Ovary (tissue), 7 donors: ENCODE measurements at regions not wholly inside any gene's neighbourhood (a gene's known extent, or its start where the extent isn't known, plus 50 kb on each side); places are given as distances from the start of the nearest gene placed in this dataset.
"Not testable (repeated sequence)": the region's sequence is repeated elsewhere in the genome, so short reads cannot be mapped to it uniquely, and the experiment has no call there.

Experiments
- DNase-seq, 5 donors: peaks; one replicate each; pipeline ENCODE4 v3.0.0-alpha.2; 2019 to 2020
- H3K27ac ChIP-seq, 2 donors: fragments of 200-600 bp; one replicate each; pipeline versions ENCODE4 v1.5.1 to v1.8.0; 2019 to 2022
- H3K27me3 ChIP-seq: fragments of 200-600 bp; one replicate; pipeline ENCODE4 v1.8.0; 2022
- H3K36me3 ChIP-seq: fragments of 200-600 bp; sonication (generic); one replicate; pipeline ENCODE4 v1.5.1; 2019
- H3K4me1 ChIP-seq: one replicate; pipeline ENCODE4 v1.8.1; 2013; ENCODE audit warnings: mild to moderate bottlenecking, moderate library complexity; ENCODE audit not compliant: insufficient read depth
- H3K4me3 ChIP-seq: fragments of 200-600 bp; sonication (generic); one replicate; pipeline ENCODE4 v1.5.1; 2017
- H3K9me3 ChIP-seq, 2 donors: fragments of 200-600 bp in 1 of 2; sonication (generic) in 1 of 2; one replicate each; pipeline versions ENCODE4 v1.5.1 to v1.8.1; 2013 to 2019; ENCODE audit warnings: mild to moderate bottlenecking in 1 of 2, moderate library complexity in 1 of 2
- CTCF ChIP-seq, 3 donors: fragments of 450-650 bp in 2 of 3; fragments of 200-600 bp in 1 of 3; IDR thresholded peaks; one replicate each; pipeline versions ENCODE4 v1.5.1 to v1.8.0; 2016 to 2022; ENCODE audit warnings: antibody characterized with exemption in 3 of 3, mild to moderate bottlenecking in 1 of 3
- EP300 ChIP-seq: sonication (generic); formaldehyde crosslinking; IDR thresholded peaks from one replicate; pipeline ENCODE4 v1.6.1; 2017; ENCODE audit warnings: antibody characterized with exemption
- POLR2A ChIP-seq: fragments of 450-650 bp; IDR thresholded peaks from one replicate; pipeline ENCODE4 v1.6.1; 2017; ENCODE audit warnings: antibody characterized with exemption, mild to moderate bottlenecking, moderate library complexity
- WGBS, 3 donors: extraction: QIAGEN DNeasy Blood & Tissue Kit in 1 of 3; methylation state at CpG; one replicate each; pipeline versions ENCODE4 v1.1.5 to v1.1.7; 2013 to 2017; 5-methylcytosine and 5-hydroxymethylcytosine counted together
- intact Hi-C, 4 donors: fragments of 100-400 bp; cut with DNase I; formaldehyde crosslinking; loops; one replicate each; pipeline versions ENCODE4 v1.11.0 to v1.15.1; 2022 to 2023
- donor health status: DM: no; HTN: no; CAD: no; lungs with moderate emphysema.
- donor health status: DM: no; HTN: no; CAD: no.
- donor health status: Bipolar disorder and iron deficiency.
- donor health status: DM: no; HTN: no; CAD: no.
- donor health status: DM: yes; HTN: yes; CAD: no.

DNA sequence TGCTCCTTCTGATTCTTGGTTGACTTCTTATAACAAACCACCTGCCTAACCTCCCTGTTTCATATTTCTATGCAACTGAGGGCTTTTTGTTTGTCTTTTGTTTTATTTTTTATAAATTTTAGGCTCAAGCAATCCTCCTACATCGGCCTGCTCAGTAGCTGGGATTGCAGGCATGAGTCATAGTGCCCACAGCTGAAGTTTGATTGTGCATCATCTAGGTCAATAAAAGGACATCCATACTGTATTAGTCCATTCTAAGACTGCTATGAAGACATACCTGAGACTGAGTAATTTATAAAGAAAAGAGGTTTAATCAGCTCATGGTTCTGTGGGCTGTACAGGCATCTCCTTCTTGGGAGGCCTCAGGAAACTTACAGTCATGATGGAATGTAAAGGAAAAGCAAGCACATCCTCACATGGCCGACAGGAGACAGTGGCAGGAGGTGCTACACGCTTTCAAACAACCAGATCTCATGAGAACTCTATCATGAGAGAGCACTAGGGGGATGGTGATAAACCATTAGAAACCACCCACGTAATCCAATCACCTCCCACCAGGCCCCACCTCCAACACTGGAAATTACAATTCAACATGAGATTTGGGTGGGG lies 285.0 kb downstream of the SIPA1L2 start:
- Histone ChIP-seq H3K27me3 (no peaks in the 10 kb centered on the region), H3K27ac (no peak overlapping the region), H3K36me3 (no peaks in the 10 kb centered on the region), H3K4me1 (no peaks in the 10 kb centered on the region), H3K4me3 (no peak overlapping the region), H3K9me3 (no peaks in the 10 kb centered on the region)
- intact Hi-C loops: no loop called here
- TF ChIP-seq POLR2A: no peak
- DNase-seq: no peak
- 75 to 90% (median 77%) methylated on average over 4 of the region's 4 CpGs for WGBS, 3 donors

- H3K4me3 ChIP-seq, intact Hi-C loops, DNase-seq, H3K4me1 ChIP-seq, H3K36me3 ChIP-seq, H3K9me3 ChIP-seq, H3K27ac ChIP-seq, H3K27me3 ChIP-seq: not testable (repeated sequence)
- 63 to 93% (median 83%) methylated on average over 2 to 3 of the region's 3 CpGs for WGBS, 3 donors
Measured at GRCh38 chr1:232344186-232344585, 285.7 kb downstream of the SIPA1L2 start.

- Histone ChIP-seq H3K9me3 (no peaks in the 10 kb centered on the region), H3K27me3 (no peaks in the 10 kb centered on the region), H3K27ac (no peak overlapping the region), H3K4me3 (no peak overlapping the region), H3K4me1 (no peaks in the 10 kb centered on the region), H3K36me3 (no peaks in the 10 kb centered on the region)
- DNase-seq: no peak
- TF ChIP-seq EP300: no peak
- TF ChIP-seq POLR2A: no peak
- no peak for TF ChIP-seq CTCF (IDR thresholded peaks at IDR 0.05)
- 86 to 89% (median 87%) methylated on average over 4 of the region's 4 CpGs for WGBS, 3 donors
- intact Hi-C loops: no loop called here
Measured at GRCh38 chr1:232340446-232340845, 289.5 kb downstream of the SIPA1L2 start.

- TF ChIP-seq EP300: no peak
- TF ChIP-seq CTCF (IDR thresholded peaks at IDR 0.05): no peak
- TF ChIP-seq POLR2A: no peak
Measured at GRCh38 chr1:232339073-232339472, 290.9 kb downstream of the SIPA1L2 start.

DNA sequence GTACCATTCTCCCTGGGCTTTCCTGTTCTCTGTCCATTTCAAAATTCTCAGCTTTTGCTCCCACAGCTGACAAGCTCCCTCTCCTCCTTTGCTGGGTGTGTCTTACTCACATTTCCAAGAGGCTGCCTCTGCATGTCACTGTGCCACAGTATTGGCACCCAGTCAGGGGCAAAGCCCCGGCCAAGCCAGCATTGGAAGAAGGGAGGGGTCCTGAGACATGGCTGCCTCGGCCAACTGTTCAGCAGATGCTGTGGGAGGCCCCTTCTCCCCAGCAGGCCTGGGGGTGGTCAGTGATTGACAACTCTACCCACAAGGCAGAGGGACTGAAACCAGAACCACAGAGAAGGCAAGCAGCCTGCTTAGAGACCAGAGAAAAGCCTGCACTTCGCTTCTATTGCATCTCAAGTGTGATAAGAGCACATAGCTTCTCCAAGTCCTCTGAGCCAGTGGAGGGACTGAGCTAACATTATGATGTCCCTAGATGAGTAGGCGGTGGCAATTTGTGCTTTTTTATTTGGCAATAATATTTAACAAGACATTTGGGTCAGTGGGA lies 294.1 kb downstream of the SIPA1L2 start:
- H3K27ac ChIP-seq: no peak overlapping the region
- no peak for DNase-seq
- no peaks in the 10 kb centered on the region for H3K27me3 ChIP-seq
- H3K4me3 ChIP-seq: no peak overlapping the region
- no peaks in the 10 kb centered on the region for H3K9me3 ChIP-seq
- 85 to 96% (median 89%) methylated on average over 4 of the region's 4 CpGs for WGBS, 3 donors
- intact Hi-C loops: no loop called here
- H3K4me1 ChIP-seq: no peaks in the 10 kb centered on the region
- no peaks in the 10 kb centered on the region for H3K36me3 ChIP-seq
- no peak for TF ChIP-seq CTCF (IDR thresholded peaks at IDR 0.05)
- no peak for TF ChIP-seq EP300
- no peak for TF ChIP-seq POLR2A

More at GRCh38 chr1:232339073-232339472, 290.9 kb downstream of the SIPA1L2 start:
- H3K27me3 ChIP-seq: no peaks in the 10 kb centered on the region
- no peak overlapping the region for H3K4me3 ChIP-seq
- WGBS, 3 donors: 46 to 75% (median 61%) methylated on average over 2 of the region's 2 CpGs
- no peak overlapping the region for H3K27ac ChIP-seq
- no peaks in the 10 kb centered on the region for H3K4me1 ChIP-seq
- no peak for DNase-seq
- intact Hi-C loops: no loop called here
- no peaks in the 10 kb centered on the region for H3K9me3 ChIP-seq
- no peaks in the 10 kb centered on the region for H3K36me3 ChIP-seq
